ENCODE measurements at regions not wholly inside any gene's neighbourhood (a gene's known extent, or its start where the extent isn't known, plus 50 kb on each side); places are given as distances from the start of the nearest gene placed in this dataset.

- TF ChIP-seq ZNF275 (CRISPR knock-in tag; IDR thresholded peaks at IDR 0.05; ENCODE audit: borderline replicate concordance): no peak
Measured at GRCh38 chr1:241411776-241412338, 54.9 kb upstream of the RGS7 start (continued).

GRCh38 chr1:241411056-241411775 is 54.2 kb upstream of the RGS7 start:
- no TSS peak for BruUV-seq (replicated peaks)
- Histone ChIP-seq H3K36me3 (replicated peaks in 1 of 2; ENCODE audit: control insufficient read depth in 1 of 2, insufficient read depth in 2 of 2, low read length in 2 of 2) (no peaks in the 10 kb centered on the region), H3K27ac (ENCODE audit: extremely low read length, insufficient read depth, low read length) (no peak overlapping the region), H3K79me2 (ENCODE audit: insufficient read depth, low read length) (no peaks in the 10 kb centered on the region), H3K4me1 (ENCODE audit: insufficient read depth, low read length) (no peaks in the 10 kb centered on the region), H2AFZ (ENCODE audit: low read length) (no peak overlapping the region), H3K4me3 (replicated peaks in 1 of 3; ENCODE audit: insufficient read depth in 1 of 3, low read depth in 2 of 3, low read length in 3 of 3) (no peak overlapping the region), H3K27me3 (ENCODE audit: control insufficient read depth in 1 of 2, insufficient read depth in 2 of 2, low read length in 2 of 2) (no peaks in the 10 kb centered on the region), H4K20me1 (ENCODE audit: insufficient read depth, low read length) (no peaks in the 10 kb centered on the region), H3K9me3 (ENCODE audit: low read length) (no peaks in the 10 kb centered on the region), H3K4me2 (ENCODE audit: low read depth, low read length) (no peak overlapping the region), H3K9ac (ENCODE audit: insufficient read depth, low read depth, low read length) (no peak overlapping the region)
- 3% methylated on average over 7 of the region's 7 CpGs for WGBS (ENCODE audit: low lambda C conversion rate)
- POLR2A ChIA-PET: no interaction called here
- intact Hi-C loops (cut with micrococcal nuclease; ENCODE audit: unreplicated experiment): no loop called here
- CTCF ChIA-PET (ENCODE audit: low intra/inter-chr PET ratio, low total read pairs): no interaction called here
- FAIRE-seq (no peak), DNase-seq (ENCODE audit: low spot score) (no peak), ATAC-seq (no peak)
- in situ Hi-C loops (cut with HindIII; ENCODE audit: extremely low pct_ligation_motif_present, low pct_unique_long_range_greater_than_20kb): no loop called here
- TF ChIP-seq, protein P1, sequence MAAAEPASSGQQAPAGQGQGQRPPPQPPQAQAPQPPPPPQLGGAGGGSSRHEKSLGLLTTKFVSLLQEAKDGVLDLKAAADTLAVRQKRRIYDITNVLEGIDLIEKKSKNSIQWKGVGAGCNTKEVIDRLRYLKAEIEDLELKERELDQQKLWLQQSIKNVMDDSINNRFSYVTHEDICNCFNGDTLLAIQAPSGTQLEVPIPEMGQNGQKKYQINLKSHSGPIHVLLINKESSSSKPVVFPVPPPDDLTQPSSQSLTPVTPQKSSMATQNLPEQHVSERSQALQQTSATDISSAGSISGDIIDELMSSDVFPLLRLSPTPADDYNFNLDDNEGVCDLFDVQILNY (CRISPR knock-in tag; conservative IDR thresholded peaks at IDR 0.05): no peak
- TF ChIP-seq ZNF589 (CRISPR knock-in tag; conservative IDR thresholded peaks at IDR 0.05) (no peak), IKZF4 (CRISPR knock-in tag; IDR thresholded peaks at IDR 0.05; ENCODE audit: borderline replicate concordance, low read depth, not compliant biosample characterization) (no peak), LCORL (IDR thresholded peaks at IDR 0.05) (no peak), LCORL (CRISPR knock-in tag; IDR thresholded peaks at IDR 0.05) (no peak), EZH2 (conservative IDR thresholded peaks at IDR 0.05; ENCODE audit: low read depth, low read length) (no peak), ZNF850 (CRISPR knock-in tag; conservative IDR thresholded peaks at IDR 0.05) (no peak), UBTF (CRISPR knock-in tag; IDR thresholded peaks at IDR 0.05) (no peak), HDAC6 (IDR thresholded peaks at IDR 0.05; ENCODE audit: low read depth, low read length) (no peak), ZNF430 (CRISPR knock-in tag; IDR thresholded peaks at IDR 0.05) (no peak)
- TF ChIP-seq, protein P2, sequence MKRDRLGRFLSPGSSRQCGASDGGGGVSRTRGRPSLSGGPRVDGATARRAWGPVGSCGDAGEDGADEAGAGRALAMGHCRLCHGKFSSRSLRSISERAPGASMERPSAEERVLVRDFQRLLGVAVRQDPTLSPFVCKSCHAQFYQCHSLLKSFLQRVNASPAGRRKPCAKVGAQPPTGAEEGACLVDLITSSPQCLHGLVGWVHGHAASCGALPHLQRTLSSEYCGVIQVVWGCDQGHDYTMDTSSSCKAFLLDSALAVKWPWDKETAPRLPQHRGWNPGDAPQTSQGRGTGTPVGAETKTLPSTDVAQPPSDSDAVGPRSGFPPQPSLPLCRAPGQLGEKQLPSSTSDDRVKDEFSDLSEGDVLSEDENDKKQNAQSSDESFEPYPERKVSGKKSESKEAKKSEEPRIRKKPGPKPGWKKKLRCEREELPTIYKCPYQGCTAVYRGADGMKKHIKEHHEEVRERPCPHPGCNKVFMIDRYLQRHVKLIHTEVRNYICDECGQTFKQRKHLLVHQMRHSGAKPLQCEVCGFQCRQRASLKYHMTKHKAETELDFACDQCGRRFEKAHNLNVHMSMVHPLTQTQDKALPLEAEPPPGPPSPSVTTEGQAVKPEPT (CRISPR knock-in tag; IDR thresholded peaks at IDR 0.05; ENCODE audit: low read depth): no peak
- TF ChIP-seq, protein P3, sequence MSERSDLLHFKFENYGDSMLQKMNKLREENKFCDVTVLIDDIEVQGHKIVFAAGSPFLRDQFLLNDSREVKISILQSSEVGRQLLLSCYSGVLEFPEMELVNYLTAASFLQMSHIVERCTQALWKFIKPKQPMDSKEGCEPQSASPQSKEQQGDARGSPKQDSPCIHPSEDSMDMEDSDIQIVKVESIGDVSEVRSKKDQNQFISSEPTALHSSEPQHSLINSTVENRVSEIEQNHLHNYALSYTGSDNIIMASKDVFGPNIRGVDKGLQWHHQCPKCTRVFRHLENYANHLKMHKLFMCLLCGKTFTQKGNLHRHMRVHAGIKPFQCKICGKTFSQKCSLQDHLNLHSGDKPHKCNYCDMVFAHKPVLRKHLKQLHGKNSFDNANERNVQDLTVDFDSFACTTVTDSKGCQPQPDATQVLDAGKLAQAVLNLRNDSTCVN (CRISPR knock-in tag; IDR thresholded peaks at IDR 0.05; ENCODE audit: borderline replicate concordance): no peak
